Kidney (tissue), 13 donors: ENCODE measurements at regions not wholly inside any gene's neighbourhood (a gene's known extent, or its start where the extent isn't known, plus 50 kb on each side); places are given as distances from the start of the nearest gene placed in this dataset.
A peak's percentile ranks its signal among the peaks of the same experiment; 100 is the strongest.

Source experiments
- DNase-seq, 5 donors: peaks; one replicate each; pipeline ENCODE4 v3.0.0-alpha.2; 2013 to 2020
- FAIRE-seq: peaks from 2 replicates; lab custom pipeline; 2012; peaks lifted over from hg19 to GRCh38; lab: Jason Lieb, UNC
- H3K27ac ChIP-seq, 2 donors: one replicate each; pipeline ENCODE4 v1.7.0; 2013; ENCODE audit warnings: low read depth in 2 of 2, low read length in 2 of 2, inconsistent platforms in 1 of 2
- H3K27me3 ChIP-seq: one replicate; pipeline ENCODE4 v1.7.1; 2013; ENCODE audit warnings: low read length, inconsistent platforms; ENCODE audit not compliant: control insufficient read depth, insufficient read depth
- H3K36me3 ChIP-seq, 3 donors: one replicate each; pipeline versions ENCODE4 v1.7.0 to v1.7.1; 2013; ENCODE audit warnings: low read length in 3 of 3, control low read depth in 1 of 3, inconsistent platforms in 1 of 3; ENCODE audit not compliant: insufficient read depth in 3 of 3, control insufficient read depth in 2 of 3
- H3K4me1 ChIP-seq, 3 donors: one replicate each; pipeline versions ENCODE4 v1.7.0 to v1.7.1; 2013; ENCODE audit warnings: low read length in 3 of 3, inconsistent platforms in 1 of 3, low read depth in 1 of 3; ENCODE audit not compliant: control insufficient read depth in 2 of 3, insufficient read depth in 2 of 3
- H3K4me3 ChIP-seq, 3 donors: one replicate each; pipeline versions ENCODE4 v1.7.0 to v1.8.1; 2013; ENCODE audit warnings: low read length in 3 of 3, control low read depth in 1 of 3, inconsistent platforms in 1 of 3
- H3K9ac ChIP-seq, 3 donors: one replicate each; pipeline versions ENCODE4 v1.7.0 to v1.7.1; 2013; ENCODE audit warnings: low read length in 3 of 3, control low read depth in 1 of 3, inconsistent platforms in 1 of 3
- H3K9me3 ChIP-seq, 3 donors: one replicate each; pipeline versions ENCODE4 v1.7.0 to v1.7.1; 2013; ENCODE audit warnings: low read length in 3 of 3, control low read depth in 1 of 3, inconsistent platforms in 1 of 3; ENCODE audit not compliant: control insufficient read depth in 2 of 3, insufficient read depth in 1 of 3
- CTCF ChIP-seq: IDR thresholded peaks from 3 replicates; pipeline ENCODE4 v1.5.1; 2012; ENCODE audit warnings: mild to moderate bottlenecking, moderate library complexity, borderline replicate concordance; ENCODE audit not compliant: insufficient read depth; ENCODE audit errors: extremely low read depth
- intact Hi-C: fragments of 100-400 bp; cut with DNase I; formaldehyde crosslinking; loops from one replicate; pipeline ENCODE4 v1.11.1; 2022
- donor health status: control.
- donor health status: control.
- donor health status: control.
- donor health status: control.
- donor health status: control.
- donor health status: DM: yes; HTN: yes; CAD: no.
- donor health status: Normal renal cell carcinoma (clear cell type).

GRCh38 chr2:199692489-199692888, 158.5 kb downstream of the FTCDNL1 start:
- peak in 2 of 5 donors; percentile 22 to 26 for DNase-seq
- Histone ChIP-seq H3K4me1 (no peaks in the 10 kb centered on the region), H3K27me3 (no peaks in the 10 kb centered on the region), H3K27ac (no peak overlapping the region), H3K36me3 (no peaks in the 10 kb centered on the region), H3K4me3 (no peak overlapping the region), H3K9me3 (no peaks in the 10 kb centered on the region), H3K9ac (no peak overlapping the region)
- no peak for FAIRE-seq
- intact Hi-C loops = no loop called here
- TF ChIP-seq CTCF = no peak

- Histone ChIP-seq H3K27me3 (no peaks in the 10 kb centered on the region), H3K9me3 (no peaks in the 10 kb centered on the region), H3K9ac (no peak overlapping the region), H3K4me3 (no peak overlapping the region), H3K36me3 (no peaks in the 10 kb centered on the region), H3K27ac (no peak overlapping the region), H3K4me1 (no peaks in the 10 kb centered on the region)
- FAIRE-seq (no peak), DNase-seq (no peak)
- TF ChIP-seq CTCF = no peak
- intact Hi-C loops = no loop called here
These were observed 160.8 kb downstream of the FTCDNL1 start for GRCh38 chr2:199690225-199690624.

GRCh38 chr2:199685669-199686068, 165.3 kb downstream of the FTCDNL1 start:
- Histone ChIP-seq H3K4me1 (no peaks in the 10 kb centered on the region), H3K4me3 (no peak overlapping the region), H3K9me3 (no peaks in the 10 kb centered on the region), H3K36me3 (no peaks in the 10 kb centered on the region), H3K9ac (no peak overlapping the region), H3K27ac (no peak overlapping the region), H3K27me3 (no peaks in the 10 kb centered on the region)
- no peak for FAIRE-seq
- TF ChIP-seq CTCF = no peak
- intact Hi-C loops = no loop called here
- no peak for DNase-seq

- FAIRE-seq = no peak
- no peaks in the 10 kb centered on the region for H3K4me1 ChIP-seq
- TF ChIP-seq CTCF = no peak
These were observed 166.2 kb downstream of the FTCDNL1 start for GRCh38 chr2:199684832-199685231.

More at GRCh38 chr2:199684832-199685231, 166.2 kb downstream of the FTCDNL1 start:
- Histone ChIP-seq H3K9me3 (no peaks in the 10 kb centered on the region), H3K9ac (no peak overlapping the region), H3K27me3 (no peaks in the 10 kb centered on the region), H3K4me3 (no peak overlapping the region), H3K36me3 (no peaks in the 10 kb centered on the region), H3K27ac (no peak overlapping the region)
- intact Hi-C loops = no loop called here
- no peak for DNase-seq
